ENCODE measurements at regions not wholly inside any gene's neighbourhood (a gene's known extent, or its start where the extent isn't known, plus 50 kb on each side); places are given as distances from the start of the nearest gene placed in this dataset.

GRCh38 chr10:89940076-89940475, 238.7 kb downstream of the KIF20B start:
- Histone ChIP-seq H3K4me1 (ENCODE audit: control insufficient read depth, insufficient read depth, low read length, poor library complexity, severe bottlenecking) (no peaks in the 10 kb centered on the region), H3K27ac (ENCODE audit: insufficient read depth, low read length, poor library complexity, severe bottlenecking) (no peak overlapping the region), H3K4me3 (ENCODE audit: insufficient read depth, low read depth, low read length, poor library complexity, severe bottlenecking) (no peak overlapping the region), H3K9me3 (ENCODE audit: control insufficient read depth, low read length) (no peaks in the 10 kb centered on the region), H3K36me3 (ENCODE audit: control insufficient read depth, insufficient read depth, low read length) (no peaks in the 10 kb centered on the region), H3K27me3 (replicated peaks; ENCODE audit: control insufficient read depth, insufficient read depth, low read length, poor library complexity, severe bottlenecking) (no peaks in the 10 kb centered on the region)
- DNase-seq: no peak

GRCh38 chr10:89942217-89942616, 240.8 kb downstream of the KIF20B start:
- no peaks in the 10 kb centered on the region for H3K9me3 ChIP-seq (ENCODE audit: control insufficient read depth, low read length)
- no peaks in the 10 kb centered on the region for H3K36me3 ChIP-seq (ENCODE audit: control insufficient read depth, insufficient read depth, low read length)
- DNase-seq: no peak
- H3K27me3 ChIP-seq (replicated peaks; ENCODE audit: control insufficient read depth, insufficient read depth, low read length, poor library complexity, severe bottlenecking): no peaks in the 10 kb centered on the region
- no peak overlapping the region for H3K27ac ChIP-seq (ENCODE audit: insufficient read depth, low read length, poor library complexity, severe bottlenecking)
- H3K4me1 ChIP-seq (ENCODE audit: control insufficient read depth, insufficient read depth, low read length, poor library complexity, severe bottlenecking): peaks cover 3% of the 10 kb centered on the region
- H3K4me3 ChIP-seq (ENCODE audit: insufficient read depth, low read depth, low read length, poor library complexity, severe bottlenecking): no peak overlapping the region

- Histone ChIP-seq H3K4me3 (ENCODE audit: insufficient read depth, low read depth, low read length, poor library complexity, severe bottlenecking) (no peak overlapping the region), H3K9me3 (ENCODE audit: control insufficient read depth, low read length) (no peaks in the 10 kb centered on the region), H3K36me3 (ENCODE audit: control insufficient read depth, insufficient read depth, low read length) (no peaks in the 10 kb centered on the region), H3K27ac (ENCODE audit: insufficient read depth, low read length, poor library complexity, severe bottlenecking) (no peak overlapping the region), H3K4me1 (ENCODE audit: control insufficient read depth, insufficient read depth, low read length, poor library complexity, severe bottlenecking) (peaks cover 3% of the 10 kb centered on the region), H3K27me3 (replicated peaks; ENCODE audit: control insufficient read depth, insufficient read depth, low read length, poor library complexity, severe bottlenecking) (no peaks in the 10 kb centered on the region)
- no peak for DNase-seq
These were observed 242.7 kb downstream of the KIF20B start for GRCh38 chr10:89944138-89944537.

- H3K4me1 ChIP-seq (ENCODE audit: control insufficient read depth, insufficient read depth, low read length, poor library complexity, severe bottlenecking): peaks cover 3% of the 10 kb centered on the region
- no peaks in the 10 kb centered on the region for H3K27me3 ChIP-seq (replicated peaks; ENCODE audit: control insufficient read depth, insufficient read depth, low read length, poor library complexity, severe bottlenecking)
These were observed 244.7 kb downstream of the KIF20B start for GRCh38 chr10:89946106-89946505.

GRCh38 chr10:89949496-89949895, 248.1 kb downstream of the KIF20B start:
- Histone ChIP-seq H3K4me3 (ENCODE audit: insufficient read depth, low read depth, low read length, poor library complexity, severe bottlenecking) (no peak overlapping the region), H3K4me1 (ENCODE audit: control insufficient read depth, insufficient read depth, low read length, poor library complexity, severe bottlenecking) (peaks cover 3% of the 10 kb centered on the region), H3K36me3 (ENCODE audit: control insufficient read depth, insufficient read depth, low read length) (no peaks in the 10 kb centered on the region), H3K27ac (ENCODE audit: insufficient read depth, low read length, poor library complexity, severe bottlenecking) (no peak overlapping the region), H3K9me3 (ENCODE audit: control insufficient read depth, low read length) (no peaks in the 10 kb centered on the region), H3K27me3 (replicated peaks; ENCODE audit: control insufficient read depth, insufficient read depth, low read length, poor library complexity, severe bottlenecking) (no peaks in the 10 kb centered on the region)
- DNase-seq: no peak

More at GRCh38 chr10:89946106-89946505, 244.7 kb downstream of the KIF20B start:
- Histone ChIP-seq H3K27ac (ENCODE audit: insufficient read depth, low read length, poor library complexity, severe bottlenecking) (no peak overlapping the region), H3K36me3 (ENCODE audit: control insufficient read depth, insufficient read depth, low read length) (no peaks in the 10 kb centered on the region), H3K4me3 (ENCODE audit: insufficient read depth, low read depth, low read length, poor library complexity, severe bottlenecking) (no peak overlapping the region), H3K9me3 (ENCODE audit: control insufficient read depth, low read length) (no peaks in the 10 kb centered on the region)
- no peak for DNase-seq

GRCh38 chr10:89952325-89952724, 250.9 kb downstream of the KIF20B start:
- no peak overlapping the region for H3K4me3 ChIP-seq (ENCODE audit: insufficient read depth, low read depth, low read length, poor library complexity, severe bottlenecking)
- no peak overlapping the region for H3K27ac ChIP-seq (ENCODE audit: insufficient read depth, low read length, poor library complexity, severe bottlenecking)
- H3K4me1 ChIP-seq (ENCODE audit: control insufficient read depth, insufficient read depth, low read length, poor library complexity, severe bottlenecking): no peaks in the 10 kb centered on the region
- no peaks in the 10 kb centered on the region for H3K27me3 ChIP-seq (replicated peaks; ENCODE audit: control insufficient read depth, insufficient read depth, low read length, poor library complexity, severe bottlenecking)
- no peak for DNase-seq
- no peaks in the 10 kb centered on the region for H3K36me3 ChIP-seq (ENCODE audit: control insufficient read depth, insufficient read depth, low read length)
- no peaks in the 10 kb centered on the region for H3K9me3 ChIP-seq (ENCODE audit: control insufficient read depth, low read length)

- Histone ChIP-seq H3K36me3 (ENCODE audit: control insufficient read depth, insufficient read depth, low read length) (no peaks in the 10 kb centered on the region), H3K27ac (ENCODE audit: insufficient read depth, low read length, poor library complexity, severe bottlenecking) (no peak overlapping the region), H3K27me3 (replicated peaks; ENCODE audit: control insufficient read depth, insufficient read depth, low read length, poor library complexity, severe bottlenecking) (no peaks in the 10 kb centered on the region), H3K4me3 (ENCODE audit: insufficient read depth, low read depth, low read length, poor library complexity, severe bottlenecking) (no peak overlapping the region), H3K9me3 (ENCODE audit: control insufficient read depth, low read length) (no peaks in the 10 kb centered on the region), H3K4me1 (ENCODE audit: control insufficient read depth, insufficient read depth, low read length, poor library complexity, severe bottlenecking) (no peaks in the 10 kb centered on the region)
- no peak for DNase-seq
These were observed 251.4 kb downstream of the KIF20B start for GRCh38 chr10:89952751-89953150.

GRCh38 chr10:89954061-89954460, 252.7 kb downstream of the KIF20B start:
- no peaks in the 10 kb centered on the region for H3K36me3 ChIP-seq (ENCODE audit: control insufficient read depth, insufficient read depth, low read length)
- H3K4me3 ChIP-seq (ENCODE audit: insufficient read depth, low read depth, low read length, poor library complexity, severe bottlenecking): no peak overlapping the region
- DNase-seq: no peak
- H3K27me3 ChIP-seq (replicated peaks; ENCODE audit: control insufficient read depth, insufficient read depth, low read length, poor library complexity, severe bottlenecking): no peaks in the 10 kb centered on the region
- no peaks in the 10 kb centered on the region for H3K4me1 ChIP-seq (ENCODE audit: control insufficient read depth, insufficient read depth, low read length, poor library complexity, severe bottlenecking)
- no peaks in the 10 kb centered on the region for H3K9me3 ChIP-seq (ENCODE audit: control insufficient read depth, low read length)
- no peak overlapping the region for H3K27ac ChIP-seq (ENCODE audit: insufficient read depth, low read length, poor library complexity, severe bottlenecking)

GRCh38 chr10:89954787-89955566, 253.6 kb downstream of the KIF20B start:
- H3K4me3 ChIP-seq (ENCODE audit: insufficient read depth, low read depth, low read length, poor library complexity, severe bottlenecking): no peak overlapping the region
- no peak overlapping the region for H3K27ac ChIP-seq (ENCODE audit: insufficient read depth, low read length, poor library complexity, severe bottlenecking)
- no peaks in the 10 kb centered on the region for H3K36me3 ChIP-seq (ENCODE audit: control insufficient read depth, insufficient read depth, low read length)
- no peaks in the 10 kb centered on the region for H3K27me3 ChIP-seq (replicated peaks; ENCODE audit: control insufficient read depth, insufficient read depth, low read length, poor library complexity, severe bottlenecking)
- H3K4me1 ChIP-seq (ENCODE audit: control insufficient read depth, insufficient read depth, low read length, poor library complexity, severe bottlenecking): no peaks in the 10 kb centered on the region
- no peak for DNase-seq
- no peaks in the 10 kb centered on the region for H3K9me3 ChIP-seq (ENCODE audit: control insufficient read depth, low read length)

- no peak for DNase-seq
- H3K36me3 ChIP-seq (ENCODE audit: control insufficient read depth, insufficient read depth, low read length): no peaks in the 10 kb centered on the region
- H3K9me3 ChIP-seq (ENCODE audit: control insufficient read depth, low read length): no peaks in the 10 kb centered on the region
These were observed 258.2 kb downstream of the KIF20B start for GRCh38 chr10:89959433-89960110.

More at GRCh38 chr10:89959433-89960110, 258.2 kb downstream of the KIF20B start:
- Histone ChIP-seq H3K27ac (ENCODE audit: insufficient read depth, low read length, poor library complexity, severe bottlenecking) (no peak overlapping the region), H3K4me1 (ENCODE audit: control insufficient read depth, insufficient read depth, low read length, poor library complexity, severe bottlenecking) (no peaks in the 10 kb centered on the region), H3K4me3 (ENCODE audit: insufficient read depth, low read depth, low read length, poor library complexity, severe bottlenecking) (no peak overlapping the region), H3K27me3 (replicated peaks; ENCODE audit: control insufficient read depth, insufficient read depth, low read length, poor library complexity, severe bottlenecking) (no peaks in the 10 kb centered on the region)

Measured in effector memory CD4-positive, alpha-beta T cell (primary cell).